H9 (cell line): ENCODE measurements at regions not wholly inside any gene's neighbourhood (a gene's known extent, or its start where the extent isn't known, plus 50 kb on each side); places are given as distances from the start of the nearest gene placed in this dataset.

Source experiments
- DNase-seq: peaks from one replicate; pipeline ENCODE4 v3.0.0-alpha.2; 2017
- H2AFZ ChIP-seq: one replicate; pipeline ENCODE4 v1.6.1; 2013; ENCODE audit warnings: mild to moderate bottlenecking, low read length, control low read depth, moderate library complexity
- H2AK5ac ChIP-seq: 2 replicates; pipeline ENCODE4 v1.6.1; 2013; ENCODE audit warnings: low read length, control low read depth, mixed read lengths; ENCODE audit not compliant: insufficient read length
- H2BK120ac ChIP-seq: one replicate; pipeline ENCODE4 v1.6.1; 2013; ENCODE audit warnings: low read depth, mild to moderate bottlenecking, low read length, control low read depth, inconsistent platforms; ENCODE audit not compliant: poor library complexity, severe bottlenecking
- H2BK12ac ChIP-seq: 2 replicates; pipeline ENCODE4 v1.6.1; 2013; ENCODE audit warnings: low read length, control low read depth, mixed read lengths, low read depth; ENCODE audit not compliant: insufficient read length
- H2BK15ac ChIP-seq: 2 replicates; pipeline ENCODE4 v1.6.1; 2013; ENCODE audit warnings: low read depth, low read length, control low read depth
- H2BK20ac ChIP-seq: one replicate; pipeline ENCODE4 v1.6.1; 2013; ENCODE audit warnings: low read depth, mild to moderate bottlenecking, low read length, control low read depth, inconsistent platforms; ENCODE audit not compliant: poor library complexity, severe bottlenecking
- H2BK5ac ChIP-seq: 2 replicates; pipeline ENCODE4 v1.6.1; 2013; ENCODE audit warnings: low read length, control low read depth, mixed read lengths; ENCODE audit not compliant: insufficient read length
- H3K14ac ChIP-seq: 2 replicates; pipeline ENCODE4 v1.6.1; 2013; ENCODE audit warnings: low read length, control low read depth; ENCODE audit not compliant: insufficient read depth
- H3K18ac ChIP-seq: 2 replicates; pipeline ENCODE4 v1.6.1; 2013; ENCODE audit warnings: low read depth, mild to moderate bottlenecking, mixed read lengths, low read length, control low read depth; ENCODE audit not compliant: insufficient read length
- H3K23ac ChIP-seq: 2 replicates; pipeline ENCODE4 v1.6.1; 2013; ENCODE audit warnings: low read length, control low read depth, mixed read lengths, low read depth; ENCODE audit not compliant: insufficient read length
- H3K23me2 ChIP-seq: 2 replicates; pipeline ENCODE4 v1.6.1; 2013; ENCODE audit warnings: low read depth, mild to moderate bottlenecking, mixed read lengths, low read length, control low read depth; ENCODE audit not compliant: insufficient read length, poor library complexity, severe bottlenecking
- H3K27ac ChIP-seq: 2 replicates; pipeline ENCODE4 v1.5.1; 2013; ENCODE audit warnings: low read length, control low read depth, mixed read lengths, low read depth; ENCODE audit not compliant: insufficient read length
- H3K27me3 ChIP-seq: 2 replicates; pipeline ENCODE4 v1.6.1; 2013; ENCODE audit warnings: low read length, control low read depth, inconsistent platforms; ENCODE audit not compliant: insufficient read depth
- H3K4ac ChIP-seq: 2 replicates; pipeline ENCODE4 v1.6.1; 2013; ENCODE audit warnings: low read depth, mild to moderate bottlenecking, control low read depth, inconsistent platforms, low read length, moderate library complexity
- H3K4me1 ChIP-seq: 2 replicates; pipeline ENCODE4 v1.6.1; 2013; ENCODE audit warnings: low read length, control low read depth, inconsistent platforms; ENCODE audit not compliant: insufficient read depth
- H3K4me2 ChIP-seq: 2 replicates; pipeline ENCODE4 v1.6.1; 2013; ENCODE audit warnings: low read length, control low read depth, mixed read lengths; ENCODE audit not compliant: insufficient read length, insufficient read depth
- H3K56ac ChIP-seq: 2 replicates; pipeline ENCODE4 v1.6.1; 2013; ENCODE audit warnings: low read depth, mild to moderate bottlenecking, mixed read lengths, low read length, control low read depth; ENCODE audit not compliant: insufficient read length
- H3K79me1 ChIP-seq: 2 replicates; pipeline ENCODE4 v1.6.1; 2013; ENCODE audit warnings: low read depth, mild to moderate bottlenecking, moderate library complexity, low read length, control low read depth, inconsistent platforms; ENCODE audit not compliant: insufficient read depth, poor library complexity, severe bottlenecking
- H3K79me2 ChIP-seq: 2 replicates; pipeline ENCODE4 v1.6.1; 2013; ENCODE audit warnings: low read length, control low read depth, inconsistent platforms; ENCODE audit not compliant: insufficient read depth
- H3K9ac ChIP-seq: 2 replicates; pipeline ENCODE4 v1.6.1; 2013; ENCODE audit warnings: low read length, control low read depth, mixed read lengths; ENCODE audit not compliant: insufficient read length; ENCODE audit errors: extremely low read depth
- H3K9me3 ChIP-seq: one replicate; pipeline ENCODE4 v1.6.1; 2013; ENCODE audit warnings: low read depth, low read length, inconsistent platforms; ENCODE audit not compliant: control insufficient read depth
- H3T11ph ChIP-seq: one replicate; pipeline ENCODE4 v1.6.1; 2013; ENCODE audit warnings: mild to moderate bottlenecking, low read length, control low read depth, inconsistent platforms
- H4K20me1 ChIP-seq: one replicate; pipeline ENCODE4 v1.6.1; 2013; ENCODE audit not compliant: control insufficient read depth, insufficient read length, insufficient read depth
- H4K5ac ChIP-seq: 2 replicates; pipeline ENCODE4 v1.6.1; 2013; ENCODE audit warnings: low read depth, mild to moderate bottlenecking, mixed read lengths, low read length, control low read depth; ENCODE audit not compliant: insufficient read length
- H4K8ac ChIP-seq: replicated peaks from 2 replicates; pipeline ENCODE4 v1.6.1; 2013; ENCODE audit warnings: low read length, control low read depth, mixed read lengths, low read depth; ENCODE audit not compliant: insufficient read length
- H4K91ac ChIP-seq: 2 replicates; pipeline ENCODE4 v1.6.1; 2013; ENCODE audit warnings: low read depth, mild to moderate bottlenecking, moderate library complexity, mixed read lengths, low read length, control low read depth; ENCODE audit not compliant: insufficient read length
- H3K27ac Mint-ChIP-seq, 3 experiments: 2 replicates in 2 of 3; 3 replicates in 1 of 3; pipeline ENCODE4 v1.8.0; 2020 to 2021; ENCODE audit warnings: mixed read lengths in 3 of 3, mild to moderate bottlenecking in 1 of 3, moderate library complexity in 1 of 3
- H3K27me3 Mint-ChIP-seq: 2 replicates; pipeline ENCODE4 v1.8.0; 2021; ENCODE audit warnings: low read depth, mild to moderate bottlenecking, moderate library complexity, mixed read lengths
- H3K36me3 Mint-ChIP-seq, 3 experiments: 2 replicates in 2 of 3; 3 replicates in 1 of 3; pipeline ENCODE4 v1.8.0; 2020 to 2021; ENCODE audit warnings: low read depth in 3 of 3, mixed read lengths in 3 of 3; ENCODE audit not compliant: insufficient read depth in 1 of 3
- H3K4me1 Mint-ChIP-seq, 2 experiments: 2 replicates each; pipeline ENCODE4 v1.8.0; 2020; ENCODE audit warnings: mixed read lengths in 2 of 2
- H3K4me3 Mint-ChIP-seq, 2 experiments: 2 replicates in 1 of 2; 3 replicates in 1 of 2; pipeline ENCODE4 v1.8.0; 2020 to 2021; ENCODE audit warnings: mild to moderate bottlenecking in 2 of 2, mixed read lengths in 2 of 2, moderate library complexity in 1 of 2
- H3K9me3 Mint-ChIP-seq, 2 experiments: 2 replicates in 1 of 2; 3 replicates in 1 of 2; pipeline ENCODE4 v1.8.0; 2020; ENCODE audit warnings: mild to moderate bottlenecking in 2 of 2, mixed read lengths in 2 of 2, moderate library complexity in 1 of 2
- WGBS: extraction: QIAGEN DNeasy Blood & Tissue Kit; methylation state at CpG from one replicate; pipeline ENCODE4 v1.1.7; 2013; ENCODE audit warnings: missing lambda C conversion rate, low lambda C conversion rate, mixed read lengths; ENCODE audit not compliant: insufficient read length; ENCODE audit errors: extremely low coverage; 5-methylcytosine and 5-hydroxymethylcytosine counted together
- TF ChIP-seq, protein P1 (sequence below): fragments of 200-600 bp; sonication (generic); conservative IDR thresholded peaks from 3 replicates; pipeline ENCODE4 v1.8.0; 2021; ENCODE audit warnings: antibody characterized with exemption, mild to moderate bottlenecking

DNA sequence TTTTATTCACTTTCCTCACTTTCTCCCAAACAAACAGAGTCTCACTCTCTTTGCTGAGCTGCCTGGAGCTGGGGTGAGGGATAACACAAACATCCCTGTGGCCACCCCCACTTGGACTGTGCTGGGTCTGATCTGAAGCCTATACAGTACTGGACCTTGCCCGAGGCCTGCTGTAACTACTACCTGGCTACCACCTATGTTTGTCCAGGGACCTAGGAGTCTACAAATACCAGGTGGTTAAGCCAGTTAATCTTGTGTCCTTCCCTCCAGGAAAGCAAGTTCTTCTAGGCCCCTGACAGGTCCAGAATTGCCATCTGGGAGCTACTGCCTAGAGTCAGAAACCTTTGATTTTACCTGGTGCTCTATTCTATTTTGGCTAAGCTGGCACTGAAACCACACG, 87.3 kb downstream of the RTL3 start:
- Mint-ChIP-seq H3K9me3 (peaks cover 51 to 62% of the 10 kb centered on the region in 2 experiments), H3K36me3 (no peaks in the 10 kb centered on the region; a peak in 2 of 7 replicates), H3K4me1 (0 out of 4 replicates have a peak, but pooled peaks cover 2 to 3% of the 10 kb centered on the region in 2 experiments), H3K27ac (no peak overlapping the region), H3K27me3 (no peaks in the 10 kb centered on the region), H3K4me3 (no peak overlapping the region)
- H3T11ph ChIP-seq: no peak overlapping the region
- TF ChIP-seq, protein P1, sequence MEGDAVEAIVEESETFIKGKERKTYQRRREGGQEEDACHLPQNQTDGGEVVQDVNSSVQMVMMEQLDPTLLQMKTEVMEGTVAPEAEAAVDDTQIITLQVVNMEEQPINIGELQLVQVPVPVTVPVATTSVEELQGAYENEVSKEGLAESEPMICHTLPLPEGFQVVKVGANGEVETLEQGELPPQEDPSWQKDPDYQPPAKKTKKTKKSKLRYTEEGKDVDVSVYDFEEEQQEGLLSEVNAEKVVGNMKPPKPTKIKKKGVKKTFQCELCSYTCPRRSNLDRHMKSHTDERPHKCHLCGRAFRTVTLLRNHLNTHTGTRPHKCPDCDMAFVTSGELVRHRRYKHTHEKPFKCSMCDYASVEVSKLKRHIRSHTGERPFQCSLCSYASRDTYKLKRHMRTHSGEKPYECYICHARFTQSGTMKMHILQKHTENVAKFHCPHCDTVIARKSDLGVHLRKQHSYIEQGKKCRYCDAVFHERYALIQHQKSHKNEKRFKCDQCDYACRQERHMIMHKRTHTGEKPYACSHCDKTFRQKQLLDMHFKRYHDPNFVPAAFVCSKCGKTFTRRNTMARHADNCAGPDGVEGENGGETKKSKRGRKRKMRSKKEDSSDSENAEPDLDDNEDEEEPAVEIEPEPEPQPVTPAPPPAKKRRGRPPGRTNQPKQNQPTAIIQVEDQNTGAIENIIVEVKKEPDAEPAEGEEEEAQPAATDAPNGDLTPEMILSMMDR: no peak
- H2BK20ac ChIP-seq: no peak overlapping the region
- H2BK120ac ChIP-seq: no peak overlapping the region
- H3K23me2 ChIP-seq: no peaks in the 10 kb centered on the region
- H3K14ac ChIP-seq: no peak overlapping the region
- no peaks in the 10 kb centered on the region for H4K20me1 ChIP-seq
- H3K9me3 ChIP-seq: peaks cover 8% of the 10 kb centered on the region
- no peak overlapping the region for H4K8ac ChIP-seq
- H3K23ac ChIP-seq: no peak overlapping the region
- H3K79me2 ChIP-seq: no peaks in the 10 kb centered on the region
- no peaks in the 10 kb centered on the region for H3K27me3 ChIP-seq
- H2AFZ ChIP-seq: no peak overlapping the region
- no peak overlapping the region for H3K18ac ChIP-seq
- no peak overlapping the region for H2AK5ac ChIP-seq
- H3K56ac ChIP-seq: no peak overlapping the region
- H2BK5ac ChIP-seq: no peak overlapping the region
- no peak overlapping the region for H4K91ac ChIP-seq
- no peaks in the 10 kb centered on the region for H3K79me1 ChIP-seq
- no CpG with 5 or more reads among the region's 2 CpGs for WGBS
- H3K9ac ChIP-seq: no peak overlapping the region
- DNase-seq: no peak
- no peak overlapping the region for H4K5ac ChIP-seq
- no peak overlapping the region for H3K4ac ChIP-seq
- no peak overlapping the region for H3K27ac ChIP-seq
- H3K4me2 ChIP-seq: no peak overlapping the region
- H2BK15ac ChIP-seq: no peak overlapping the region
- no peak overlapping the region for H2BK12ac ChIP-seq
- H3K4me1 ChIP-seq: no peaks in the 10 kb centered on the region
